HEK293 (cell line): ENCODE measurements at regions not wholly inside any gene's neighbourhood (a gene's known extent, or its start where the extent isn't known, plus 50 kb on each side); places are given as distances from the start of the nearest gene placed in this dataset.

Experiments used
- CTCF ChIA-PET: fragments of 350-600 bp; formaldehyde crosslinking; extraction: SDS; loops from one replicate; lab custom pipeline; 2021; ENCODE audit warnings: antibody characterized with exemption; lab: Yijun Ruan, JAX
- POLR2A ChIA-PET: fragments of 300-600 bp; formaldehyde crosslinking; extraction: SDS; loops from one replicate; lab custom pipeline; 2020; ENCODE audit warnings: antibody characterized with exemption, inconsistent platforms; lab: Yijun Ruan, JAX
- H3K27ac ChIP-seq: fragments of 200-500 bp; sonication (Bioruptor generic); 2 replicates; pipeline ENCODE4 v1.5.1; 2014; ENCODE audit warnings: low read depth, low read length, control low read depth, inconsistent platforms; ENCODE audit errors: extremely low read depth
- H3K36me3 ChIP-seq, 2 experiments: fragments of 200-500 bp in 1 of 2; sonication (Bioruptor generic) in 1 of 2; 1 replicate in 1 of 2; 2 replicates in 1 of 2; pipeline ENCODE4 v1.5.1; 2014 to 2017; ENCODE audit warnings: inconsistent platforms in 2 of 2, low read length in 2 of 2; ENCODE audit not compliant: control insufficient read depth in 2 of 2, insufficient read depth in 1 of 2
- H3K4me1 ChIP-seq: fragments of 200-500 bp; sonication (Bioruptor generic); 2 replicates; pipeline ENCODE4 v1.5.1; 2014; ENCODE audit warnings: mild to moderate bottlenecking, low read length, inconsistent platforms; ENCODE audit not compliant: control insufficient read depth, insufficient read depth
- H3K4me3 ChIP-seq: 2 replicates; pipeline ENCODE4 v1.5.1; 2011; ENCODE audit warnings: low read depth, mild to moderate bottlenecking, control low read depth, low read length, moderate library complexity
- H3K9me3 ChIP-seq: fragments of 200-500 bp; sonication (Bioruptor generic); 2 replicates; pipeline ENCODE4 v1.5.1; 2014; ENCODE audit warnings: low read depth, low read length, inconsistent platforms; ENCODE audit not compliant: control insufficient read depth, insufficient read depth
- AEBP2 ChIP-seq: fragments of 450-650 bp; formaldehyde crosslinking; IDR thresholded peaks from 2 replicates; pipeline ENCODE4 v1.5.1; 2016; ENCODE audit warnings: missing biosample characterization, missing genetic modification characterization, borderline replicate concordance
- BCL11A ChIP-seq: fragments of 450-650 bp; formaldehyde crosslinking; IDR thresholded peaks from 2 replicates; pipeline ENCODE4 v1.5.1; 2016; ENCODE audit warnings: low read depth, missing biosample characterization, missing genetic modification characterization
- GLI4 ChIP-seq: fragments of 450-650 bp; formaldehyde crosslinking; IDR thresholded peaks from 2 replicates; pipeline ENCODE4 v1.5.1; 2016; ENCODE audit warnings: missing biosample characterization, missing genetic modification characterization
- IKZF3 ChIP-seq: fragments of 450-650 bp; IDR thresholded peaks from 2 replicates; pipeline ENCODE4 v1.5.0; 2018; ENCODE audit warnings: missing biosample characterization, mild to moderate bottlenecking, missing genetic modification characterization, moderate library complexity
- KLF7 ChIP-seq: fragments of 450-650 bp; formaldehyde crosslinking; IDR thresholded peaks from 2 replicates; pipeline ENCODE4 v1.5.1; 2016; ENCODE audit warnings: missing biosample characterization, missing genetic modification characterization, borderline replicate concordance
- KLF9 ChIP-seq: fragments of 450-650 bp; formaldehyde crosslinking; IDR thresholded peaks from 2 replicates; pipeline ENCODE4 v1.5.1; 2016; ENCODE audit warnings: missing biosample characterization, missing genetic modification characterization, low read depth
- MEIS1 ChIP-seq: sonication (generic); formaldehyde crosslinking; IDR thresholded peaks from 2 replicates; pipeline ENCODE4 v1.8.1; 2022; ENCODE audit warnings: missing genetic modification reagents, mild to moderate bottlenecking, borderline replicate concordance
- SCRT2 ChIP-seq: fragments of 450-650 bp; formaldehyde crosslinking; IDR thresholded peaks from 2 replicates; pipeline ENCODE4 v1.5.1; 2016; ENCODE audit warnings: missing biosample characterization, missing genetic modification characterization
- TCF7L2 ChIP-seq: IDR thresholded peaks from 2 replicates; pipeline ENCODE4 v1.6.1; 2011; ENCODE audit warnings: low read depth, mild to moderate bottlenecking, inconsistent platforms, low read length, moderate library complexity, borderline replicate concordance
- ZBTB48 ChIP-seq: fragments of 450-650 bp; formaldehyde crosslinking; IDR thresholded peaks from 2 replicates; pipeline ENCODE4 v1.5.1; 2016; ENCODE audit warnings: missing biosample characterization, missing genetic modification characterization
- ZIC2 ChIP-seq: fragments of 450-650 bp; formaldehyde crosslinking; IDR thresholded peaks from 2 replicates; pipeline ENCODE4 v1.5.1; 2016; ENCODE audit warnings: missing biosample characterization, missing genetic modification characterization
- ZNF148 ChIP-seq: fragments of 450-650 bp; formaldehyde crosslinking; IDR thresholded peaks from 2 replicates; pipeline ENCODE4 v1.5.0; 2017; ENCODE audit warnings: missing biosample characterization, missing genetic modification characterization, borderline replicate concordance
- ZNF18 ChIP-seq: fragments of 450-650 bp; formaldehyde crosslinking; IDR thresholded peaks from 2 replicates; pipeline ENCODE4 v1.5.1; 2016; ENCODE audit warnings: missing biosample characterization, missing genetic modification characterization
- ZNF239 ChIP-seq: fragments of 450-650 bp; formaldehyde crosslinking; IDR thresholded peaks from 2 replicates; pipeline ENCODE4 v1.5.1; 2016; ENCODE audit warnings: missing biosample characterization, missing genetic modification characterization
- ZNF416 ChIP-seq: fragments of 450-650 bp; formaldehyde crosslinking; IDR thresholded peaks from 2 replicates; pipeline ENCODE4 v1.5.1; 2016; ENCODE audit warnings: missing biosample characterization, missing genetic modification characterization
- ZNF449 ChIP-seq: fragments of 450-650 bp; formaldehyde crosslinking; IDR thresholded peaks from 2 replicates; pipeline ENCODE4 v1.5.1; 2017; ENCODE audit warnings: missing biosample characterization, mild to moderate bottlenecking, missing genetic modification characterization, moderate library complexity
- ZNF548 ChIP-seq: fragments of 450-650 bp; formaldehyde crosslinking; IDR thresholded peaks from 2 replicates; pipeline ENCODE4 v1.5.1; 2016; ENCODE audit warnings: missing biosample characterization, missing genetic modification characterization
- ZNF624 ChIP-seq: fragments of 450-650 bp; formaldehyde crosslinking; IDR thresholded peaks from 2 replicates; pipeline ENCODE4 v1.5.1; 2017; ENCODE audit warnings: missing biosample characterization, missing genetic modification characterization
- ZNF664 ChIP-seq: fragments of 450-650 bp; formaldehyde crosslinking; IDR thresholded peaks from 2 replicates; pipeline ENCODE4 v1.5.1; 2016; ENCODE audit warnings: missing biosample characterization, missing genetic modification characterization
- ZNF670 ChIP-seq: fragments of 450-650 bp; formaldehyde crosslinking; IDR thresholded peaks from 2 replicates; pipeline ENCODE4 v1.5.1; 2016; ENCODE audit warnings: missing biosample characterization, missing genetic modification characterization, low read depth
- ZXDB ChIP-seq: fragments of 450-650 bp; formaldehyde crosslinking; IDR thresholded peaks from 2 replicates; pipeline ENCODE4 v1.5.1; 2016; ENCODE audit warnings: missing biosample characterization, missing genetic modification characterization

- TF ChIP-seq ZNF148 (tag by site-specific recombination) (no peak), BCL11A (tag by site-specific recombination) (no peak), ZNF18 (tag by site-specific recombination) (no peak), ZXDB (tag by site-specific recombination) (no peak), ZIC2 (tag by site-specific recombination) (no peak), ZNF548 (tag by site-specific recombination) (no peak), AEBP2 (no peak), TCF7L2 (no peak), KLF7 (tag by site-specific recombination) (no peak), ZNF664 (tag by site-specific recombination) (no peak)
These were observed 169.8 kb upstream of the ROBO1 start (continued) for GRCh38 chr3:79937567-79937966.

- H3K4me3 ChIP-seq: no peak overlapping the region
- ChIA-PET POLR2A (no interaction called here), CTCF (no interaction called here)
- no peaks in the 10 kb centered on the region for H3K9me3 ChIP-seq
- no peaks in the 10 kb centered on the region for H3K4me1 ChIP-seq
- H3K36me3 ChIP-seq: no peaks in the 10 kb centered on the region
- TF ChIP-seq IKZF3 (tag by site-specific recombination): no peak
- no peak for TF ChIP-seq ZNF416 (tag by site-specific recombination)
- TF ChIP-seq GLI4 (tag by site-specific recombination): no peak
- no peak for TF ChIP-seq ZNF449 (tag by site-specific recombination)
- TF ChIP-seq ZBTB48: no peak
- TF ChIP-seq SCRT2: no peak
- TF ChIP-seq ZNF624: no peak
- TF ChIP-seq ZNF670 (tag by site-specific recombination): no peak
- no peak for TF ChIP-seq KLF9
- no peak for TF ChIP-seq MEIS1 (CRISPR knock-in tag)
- TF ChIP-seq ZNF239: no peak
- no peak overlapping the region for H3K27ac ChIP-seq
These were observed 162.4 kb upstream of the ROBO1 start for GRCh38 chr3:79930196-79930595.
